Natural killer cell (primary cell): ENCODE measurements at regions not wholly inside any gene's neighbourhood (a gene's known extent, or its start where the extent isn't known, plus 50 kb on each side); places are given as distances from the start of the nearest gene placed in this dataset.

ENCODE experiments used
- ATAC-seq, 3 donors: fragments of 150-1000 bp in 2 of 3; fragments of 200-7000 bp in 1 of 3; cut with Tn5 transposase; 1 replicate in 1 of 3; 2 replicates in 2 of 3; pipeline ENCODE4 v1.10.0; 2021; ENCODE audit warnings: mild to moderate bottlenecking in 2 of 3, moderate library complexity in 2 of 3
- DNase-seq, 2 donors: peaks; one replicate each; pipeline versions ENCODE4 v3.0.0 to v3.0.0-alpha.2; 2013 to 2021; ENCODE audit warnings: mixed read lengths in 1 of 2
- H3K27ac ChIP-seq: one replicate; pipeline ENCODE4 v1.5.1; 2013; ENCODE audit warnings: mild to moderate bottlenecking, low read length
- H3K27me3 ChIP-seq: one replicate; pipeline ENCODE4 v1.6.1; 2013; ENCODE audit warnings: low read length; ENCODE audit not compliant: control insufficient read depth, insufficient read depth
- H3K36me3 ChIP-seq: one replicate; pipeline ENCODE4 v1.6.1; 2013; ENCODE audit warnings: low read length; ENCODE audit not compliant: control insufficient read depth, insufficient read depth
- H3K4me1 ChIP-seq: one replicate; pipeline ENCODE4 v1.6.1; 2013; ENCODE audit warnings: low read length; ENCODE audit not compliant: control insufficient read depth, insufficient read depth
- H3K4me3 ChIP-seq: one replicate; pipeline ENCODE4 v1.5.1; 2013; ENCODE audit warnings: low read length
- H3K9me3 ChIP-seq: one replicate; pipeline ENCODE4 v1.6.1; 2013; ENCODE audit warnings: low read length; ENCODE audit not compliant: control insufficient read depth, insufficient read depth
- H3K27ac Mint-ChIP-seq, 2 donors: one replicate each; pipeline ENCODE4 v1.8.0; 2022; ENCODE audit warnings: mild to moderate bottlenecking in 2 of 2, mixed read lengths in 2 of 2, moderate library complexity in 1 of 2
- H3K27me3 Mint-ChIP-seq, 2 donors: one replicate each; pipeline ENCODE4 v1.8.0; 2022; ENCODE audit warnings: low read depth in 2 of 2, mixed read lengths in 2 of 2
- H3K36me3 Mint-ChIP-seq: one replicate; pipeline ENCODE4 v1.8.0; 2022; ENCODE audit warnings: mixed read lengths
- H3K4me1 Mint-ChIP-seq, 2 donors: one replicate each; pipeline ENCODE4 v1.8.0; 2022; ENCODE audit warnings: mixed read lengths in 2 of 2
- H3K4me3 Mint-ChIP-seq: one replicate; pipeline ENCODE4 v1.8.0; 2022; ENCODE audit warnings: mild to moderate bottlenecking, moderate library complexity, mixed read lengths
- H3K9me3 Mint-ChIP-seq, 2 donors: one replicate each; pipeline ENCODE4 v1.8.0; 2022; ENCODE audit warnings: mixed read lengths in 2 of 2
- WGBS: methylation state at CpG from one replicate; pipeline ENCODE4 v1.1.7; 2013; ENCODE audit warnings: missing lambda C conversion rate; ENCODE audit not compliant: insufficient coverage; 5-methylcytosine and 5-hydroxymethylcytosine counted together
- intact Hi-C: fragments of 100-400 bp; cut with micrococcal nuclease; formaldehyde crosslinking; loops from one replicate; pipeline ENCODE4 v1.14.2; 2022
- TF ChIP-seq, protein P1 (sequence below): fragments of 200-600 bp; IDR thresholded peaks from one replicate; pipeline ENCODE4 v1.8.0; 2022; ENCODE audit warnings: antibody characterized with exemption

DNA sequence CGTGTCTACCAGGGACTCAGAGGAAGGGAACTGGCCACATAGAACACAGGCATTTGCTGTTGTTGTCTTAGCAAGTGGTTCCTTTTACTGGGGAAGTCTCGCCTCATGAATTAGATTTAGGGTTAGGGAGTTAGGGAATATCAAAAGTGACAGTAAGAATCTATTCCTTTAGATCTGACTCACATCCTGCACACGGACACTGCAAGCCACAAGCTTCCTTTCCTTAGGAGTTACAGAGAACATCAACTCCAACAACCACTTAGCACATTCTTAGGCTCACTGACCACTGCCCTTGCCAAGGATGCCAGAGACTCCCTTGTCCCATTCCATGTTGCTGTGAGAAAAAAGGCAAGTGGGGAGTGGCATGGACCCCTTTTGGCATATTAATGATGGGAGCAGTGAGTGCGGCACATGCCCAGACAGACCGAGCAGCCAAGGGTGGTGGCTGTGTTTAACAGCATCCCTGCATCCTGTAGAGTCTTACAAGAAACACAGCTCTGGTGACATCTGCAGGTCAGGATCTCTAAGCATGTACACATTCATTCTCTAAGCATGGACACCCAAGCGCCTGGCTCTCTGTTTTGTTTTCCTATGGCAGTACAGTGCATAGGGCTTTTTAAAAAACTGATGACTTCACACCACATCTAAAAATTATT is 745.6 kb upstream of the RAB6C start:
- 62% methylated on average over 5 of the region's 6 CpGs for WGBS
- H3K9me3 ChIP-seq, result no peaks in the 10 kb centered on the region
- DNase-seq, result no peak
- no peak overlapping the region for H3K4me3 Mint-ChIP-seq
- no peak for ATAC-seq
- no peaks in the 10 kb centered on the region for H3K36me3 Mint-ChIP-seq
- no peaks in the 10 kb centered on the region for H3K27me3 ChIP-seq
- no peaks in the 10 kb centered on the region for H3K36me3 ChIP-seq
- TF ChIP-seq, protein P1, sequence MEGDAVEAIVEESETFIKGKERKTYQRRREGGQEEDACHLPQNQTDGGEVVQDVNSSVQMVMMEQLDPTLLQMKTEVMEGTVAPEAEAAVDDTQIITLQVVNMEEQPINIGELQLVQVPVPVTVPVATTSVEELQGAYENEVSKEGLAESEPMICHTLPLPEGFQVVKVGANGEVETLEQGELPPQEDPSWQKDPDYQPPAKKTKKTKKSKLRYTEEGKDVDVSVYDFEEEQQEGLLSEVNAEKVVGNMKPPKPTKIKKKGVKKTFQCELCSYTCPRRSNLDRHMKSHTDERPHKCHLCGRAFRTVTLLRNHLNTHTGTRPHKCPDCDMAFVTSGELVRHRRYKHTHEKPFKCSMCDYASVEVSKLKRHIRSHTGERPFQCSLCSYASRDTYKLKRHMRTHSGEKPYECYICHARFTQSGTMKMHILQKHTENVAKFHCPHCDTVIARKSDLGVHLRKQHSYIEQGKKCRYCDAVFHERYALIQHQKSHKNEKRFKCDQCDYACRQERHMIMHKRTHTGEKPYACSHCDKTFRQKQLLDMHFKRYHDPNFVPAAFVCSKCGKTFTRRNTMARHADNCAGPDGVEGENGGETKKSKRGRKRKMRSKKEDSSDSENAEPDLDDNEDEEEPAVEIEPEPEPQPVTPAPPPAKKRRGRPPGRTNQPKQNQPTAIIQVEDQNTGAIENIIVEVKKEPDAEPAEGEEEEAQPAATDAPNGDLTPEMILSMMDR, result no peak
- H3K27ac Mint-ChIP-seq, result no peak overlapping the region
- no peaks in the 10 kb centered on the region for H3K4me1 ChIP-seq
- intact Hi-C loops, result no loop called here
- no peak overlapping the region for H3K4me3 ChIP-seq
- H3K4me1 Mint-ChIP-seq, result no peaks in the 10 kb centered on the region
- H3K27ac ChIP-seq, result no peak overlapping the region
- H3K9me3 Mint-ChIP-seq, result no peaks in the 10 kb centered on the region
- peaks cover 0 to 3% of the 10 kb centered on the region in 2 donors for H3K27me3 Mint-ChIP-seq

- H3K4me3 Mint-ChIP-seq, result no peak overlapping the region
- DNase-seq, result no peak
- H3K27me3 Mint-ChIP-seq, result peaks cover 0 to 3% of the 10 kb centered on the region in 2 donors
- TF ChIP-seq, protein P1, result no peak
- H3K36me3 Mint-ChIP-seq, result no peaks in the 10 kb centered on the region
- no peak overlapping the region for H3K27ac ChIP-seq
- H3K9me3 ChIP-seq, result no peaks in the 10 kb centered on the region
- no peak overlapping the region for H3K4me3 ChIP-seq
- H3K4me1 ChIP-seq, result no peaks in the 10 kb centered on the region
- H3K27ac Mint-ChIP-seq, result no peak overlapping the region
- H3K9me3 Mint-ChIP-seq, result no peaks in the 10 kb centered on the region
- no peaks in the 10 kb centered on the region for H3K27me3 ChIP-seq
- intact Hi-C loops, result no loop called here
- no peaks in the 10 kb centered on the region for H3K4me1 Mint-ChIP-seq
- H3K36me3 ChIP-seq, result no peaks in the 10 kb centered on the region
- no peak for ATAC-seq
Observed at GRCh38 chr2:129236601-129237000, 742.9 kb upstream of the RAB6C start.

DNA sequence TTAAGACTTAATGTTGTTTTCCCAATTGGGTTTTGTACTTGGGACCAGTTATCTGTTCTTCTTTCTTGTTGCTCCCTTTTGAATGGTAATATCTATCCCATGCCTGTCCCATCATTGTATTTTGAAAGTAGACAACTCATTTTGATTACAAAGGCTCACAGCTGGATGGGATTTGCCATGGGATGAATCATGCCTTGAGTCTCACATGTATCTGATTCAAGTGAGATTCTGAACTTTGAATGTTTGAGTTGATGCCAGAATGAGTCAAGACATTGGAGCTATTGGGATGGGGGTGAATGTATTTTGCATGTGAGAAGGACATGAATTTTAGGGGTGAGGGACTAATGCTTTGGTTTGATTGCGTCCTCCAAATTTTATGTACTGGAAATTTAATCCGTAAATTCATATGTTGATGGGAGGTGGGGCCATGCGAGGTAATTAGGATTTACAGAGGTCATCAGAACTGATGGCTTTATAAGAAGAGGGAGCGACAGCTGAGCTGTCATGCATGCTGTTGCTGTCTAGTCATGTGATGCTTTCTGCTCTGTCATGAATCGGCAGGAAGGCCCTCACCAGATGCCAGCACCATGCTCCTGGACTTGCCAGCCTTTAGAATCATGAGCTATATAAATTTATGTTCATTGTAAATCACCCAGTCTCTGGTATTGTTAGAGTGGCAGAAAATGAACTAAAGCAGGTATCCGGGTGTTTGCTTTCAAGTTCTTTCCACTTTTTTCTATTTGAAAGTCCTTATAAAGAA is 741.3 kb upstream of the RAB6C start:
- ATAC-seq (no peak), DNase-seq (no peak)
- Histone ChIP-seq H3K4me3 (no peak overlapping the region), H3K4me1 (no peaks in the 10 kb centered on the region), H3K27me3 (no peaks in the 10 kb centered on the region), H3K36me3 (no peaks in the 10 kb centered on the region), H3K27ac (no peak overlapping the region), H3K9me3 (no peaks in the 10 kb centered on the region)
- peaks cover 0 to 3% of the 10 kb centered on the region in 2 donors for H3K27me3 Mint-ChIP-seq
- 89% methylated on average over 5 of the region's 6 CpGs for WGBS
- TF ChIP-seq, protein P1, result no peak
- no peaks in the 10 kb centered on the region for H3K9me3 Mint-ChIP-seq
- intact Hi-C loops, result no loop called here
- H3K27ac Mint-ChIP-seq, result no peak overlapping the region
- no peak overlapping the region for H3K4me3 Mint-ChIP-seq
- no peaks in the 10 kb centered on the region for H3K36me3 Mint-ChIP-seq
- no peaks in the 10 kb centered on the region for H3K4me1 Mint-ChIP-seq

- Mint-ChIP-seq H3K27ac (no peak overlapping the region), H3K36me3 (no peaks in the 10 kb centered on the region), H3K4me1 (no peaks in the 10 kb centered on the region), H3K9me3 (no peaks in the 10 kb centered on the region), H3K4me3 (no peak overlapping the region), H3K27me3 (peaks cover 0 to 3% of the 10 kb centered on the region in 2 donors)
- WGBS, result 89% methylated on average over 2 of the region's 2 CpGs
- Histone ChIP-seq H3K27me3 (no peaks in the 10 kb centered on the region), H3K4me1 (no peaks in the 10 kb centered on the region), H3K9me3 (no peaks in the 10 kb centered on the region), H3K36me3 (no peaks in the 10 kb centered on the region), H3K4me3 (no peak overlapping the region), H3K27ac (no peak overlapping the region)
- intact Hi-C loops, result no loop called here
- DNase-seq, result no peak
- TF ChIP-seq, protein P1, result no peak
- ATAC-seq, result no peak
Observed at GRCh38 chr2:129239141-129239540, 740.3 kb upstream of the RAB6C start.
